Liver (tissue), 6 donors: ENCODE measurements at regions not wholly inside any gene's neighbourhood (a gene's known extent, or its start where the extent isn't known, plus 50 kb on each side); places are given as distances from the start of the nearest gene placed in this dataset.

Source experiments
- DNase-seq: peaks from one replicate; pipeline ENCODE4 v3.0.0-alpha.2; 2017; ENCODE audit warnings: low spot score
- H3K27ac ChIP-seq, 2 donors: one replicate each; pipeline ENCODE4 v1.7.0; 2013; ENCODE audit warnings: inconsistent platforms in 2 of 2, low read length in 2 of 2, control low read depth in 1 of 2, low read depth in 1 of 2, mild to moderate bottlenecking in 1 of 2
- H3K27me3 ChIP-seq, 4 donors: one replicate each; pipeline versions ENCODE4 v1.6.1 to v1.7.0; 2013; ENCODE audit warnings: low read length in 3 of 4, inconsistent platforms in 1 of 4, mild to moderate bottlenecking in 1 of 4, moderate library complexity in 1 of 4; ENCODE audit not compliant: control insufficient read depth in 4 of 4, insufficient read depth in 4 of 4
- H3K36me3 ChIP-seq, 4 donors: one replicate each; pipeline versions ENCODE4 v1.6.1 to v1.7.0; 2013; ENCODE audit warnings: low read length in 3 of 4, mild to moderate bottlenecking in 3 of 4, low read depth in 1 of 4, moderate library complexity in 1 of 4; ENCODE audit not compliant: control insufficient read depth in 4 of 4, insufficient read depth in 3 of 4
- H3K4me1 ChIP-seq, 4 donors: one replicate each; pipeline versions ENCODE4 v1.6.1 to v1.7.0; 2013; ENCODE audit warnings: low read length in 3 of 4, mild to moderate bottlenecking in 3 of 4, moderate library complexity in 1 of 4; ENCODE audit not compliant: control insufficient read depth in 4 of 4, insufficient read depth in 4 of 4
- H3K4me3 ChIP-seq, 3 donors: one replicate each; pipeline versions ENCODE4 v1.6.1 to v1.7.0; 2013; ENCODE audit warnings: low read length in 3 of 3, control low read depth in 1 of 3, low read depth in 1 of 3, mild to moderate bottlenecking in 1 of 3
- H3K9ac ChIP-seq, 2 donors: one replicate each; pipeline ENCODE4 v1.7.0; 2013; ENCODE audit warnings: low read length in 2 of 2, mild to moderate bottlenecking in 2 of 2, moderate library complexity in 2 of 2, control low read depth in 1 of 2, low read depth in 1 of 2
- H3K9me3 ChIP-seq, 4 donors: one replicate each; pipeline versions ENCODE4 v1.6.1 to v1.7.0; 2013; ENCODE audit warnings: low read length in 3 of 4; ENCODE audit not compliant: control insufficient read depth in 4 of 4
- ATF3 ChIP-seq: IDR thresholded peaks from 2 replicates; pipeline ENCODE4 v1.6.1; 2016; ENCODE audit warnings: antibody characterized with exemption
- EGR1 ChIP-seq, 2 donors: IDR thresholded peaks; 2 replicates each; pipeline ENCODE4 v1.6.1; 2016 to 2018; ENCODE audit warnings: antibody characterized with exemption in 2 of 2, low read depth in 2 of 2
- FOXA1 ChIP-seq: IDR thresholded peaks from 2 replicates; pipeline ENCODE4 v1.6.1; 2016; ENCODE audit warnings: antibody characterized with exemption
- FOXA2 ChIP-seq: IDR thresholded peaks from 2 replicates; pipeline ENCODE4 v1.6.1; 2016; ENCODE audit warnings: antibody characterized with exemption
- GABPA ChIP-seq, 2 donors: IDR thresholded peaks in 1 of 2; conservative IDR thresholded peaks in 1 of 2; 2 replicates each; pipeline ENCODE4 v1.6.1; 2016; ENCODE audit warnings: antibody characterized with exemption in 2 of 2, mild to moderate bottlenecking in 1 of 2, moderate library complexity in 1 of 2
- HNF4G ChIP-seq: IDR thresholded peaks from 2 replicates; pipeline ENCODE4 v1.6.1; 2016; ENCODE audit warnings: antibody characterized with exemption
- JUND ChIP-seq, 2 donors: IDR thresholded peaks; 2 replicates each; pipeline ENCODE4 v1.6.1; 2016; ENCODE audit warnings: antibody characterized with exemption in 2 of 2
- MAX ChIP-seq: IDR thresholded peaks from 2 replicates; pipeline ENCODE4 v1.6.1; 2016; ENCODE audit warnings: antibody characterized with exemption
- RAD21 ChIP-seq, 2 donors: IDR thresholded peaks; 2 replicates each; pipeline ENCODE4 v1.6.1; 2016; ENCODE audit warnings: antibody characterized with exemption in 2 of 2, mild to moderate bottlenecking in 2 of 2
- REST ChIP-seq: IDR thresholded peaks from 2 replicates; pipeline ENCODE4 v1.6.1; 2016; ENCODE audit warnings: antibody characterized with exemption, mild to moderate bottlenecking
- RXRA ChIP-seq, 2 donors: IDR thresholded peaks; 2 replicates each; pipeline ENCODE4 v1.6.1; 2017 to 2018; ENCODE audit warnings: antibody characterized with exemption in 2 of 2, mild to moderate bottlenecking in 1 of 2
- SP1 ChIP-seq: IDR thresholded peaks from 2 replicates; pipeline ENCODE4 v1.6.1; 2018; ENCODE audit warnings: antibody characterized with exemption, mild to moderate bottlenecking
- YY1 ChIP-seq: IDR thresholded peaks from 2 replicates; pipeline ENCODE4 v1.6.1; 2016; ENCODE audit warnings: antibody characterized with exemption, mild to moderate bottlenecking
- ZBTB33 ChIP-seq: IDR thresholded peaks from 2 replicates; pipeline ENCODE4 v1.6.1; 2016; ENCODE audit warnings: antibody characterized with exemption
- donor health status: healthy.
- donor health status: healthy.
- donor health status: healthy.

- no peak for TF ChIP-seq HNF4G
- TF ChIP-seq RAD21 (IDR thresholded peaks at IDR 0.05) = no peak
- TF ChIP-seq RXRA (IDR thresholded peaks at IDR 0.05) = no peak
- no peak for TF ChIP-seq FOXA2
- TF ChIP-seq MAX = no peak
- TF ChIP-seq ATF3 = no peak
Measured at GRCh38 chr7:145681646-145682045, 435.0 kb upstream of the CNTNAP2 start (continued).

- no peak for DNase-seq
- no peak overlapping the region for H3K4me3 ChIP-seq
- TF ChIP-seq YY1 (no peak), GABPA (IDR thresholded peaks at IDR 0.05 in 1 of 2, conservative IDR thresholded peaks at IDR 0.05 in 1 of 2) (no peak), JUND (IDR thresholded peaks at IDR 0.05) (no peak), MAX (no peak), EGR1 (IDR thresholded peaks at IDR 0.05; ENCODE audit: low read depth in 2 of 2) (no peak), ATF3 (no peak), ZBTB33 (no peak), FOXA1 (no peak), REST (no peak), FOXA2 (no peak), SP1 (no peak)
- no peaks in the 10 kb centered on the region for H3K27me3 ChIP-seq
- H3K27ac ChIP-seq = no peak overlapping the region
- no peaks in the 10 kb centered on the region for H3K9me3 ChIP-seq
- no peaks in the 10 kb centered on the region for H3K4me1 ChIP-seq
- H3K36me3 ChIP-seq = no peaks in the 10 kb centered on the region
- H3K9ac ChIP-seq = no peak overlapping the region
Measured at GRCh38 chr7:145681159-145681558, 435.4 kb upstream of the CNTNAP2 start.
